GF-D8 (cell line): ENCODE measurements at regions not wholly inside any gene's neighbourhood (a gene's known extent, or its start where the extent isn't known, plus 50 kb on each side); places are given as distances from the start of the nearest gene placed in this dataset.
"Not testable (repeated sequence)": the region's sequence is repeated elsewhere in the genome, so short reads cannot be mapped to it uniquely, and the experiment has no call there.

Source experiments
- DNase-seq: peaks from one replicate; lab custom pipeline; 2025; lab: John Stamatoyannopoulos, UW

GRCh38 chr9:31574006-31574765 is 810.3 kb upstream of the ACO1 start:
- no peak for DNase-seq

DNA sequence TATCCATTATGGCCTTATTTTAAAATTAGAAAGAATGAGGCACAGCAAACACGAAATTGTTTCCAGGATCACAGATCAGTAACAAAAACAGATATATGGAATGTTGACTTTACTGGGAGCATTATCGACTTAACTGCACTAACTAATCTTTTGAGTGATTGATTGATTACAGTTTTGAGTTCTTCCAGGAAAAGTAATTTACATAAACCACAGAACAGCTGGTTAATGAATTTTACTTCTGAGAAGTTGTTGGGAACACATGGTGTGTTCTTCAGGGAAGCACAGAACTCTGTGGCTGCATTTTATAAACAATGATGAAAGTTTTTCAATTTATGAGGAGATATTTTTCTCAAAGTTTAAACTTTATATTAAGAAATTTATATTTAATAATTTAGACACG is 802.4 kb upstream of the ACO1 start:
- DNase-seq: no peak

- DNase-seq: no peak
Measured at GRCh38 chr9:31582561-31582960, 801.9 kb upstream of the ACO1 start.

- no peak for DNase-seq
Measured at GRCh38 chr9:31585158-31585557, 799.3 kb upstream of the ACO1 start.

GRCh38 chr9:31587146-31587545 is 797.3 kb upstream of the ACO1 start:
- no peak for DNase-seq

GRCh38 chr9:31588006-31588405 is 796.4 kb upstream of the ACO1 start:
- DNase-seq: no peak

DNA sequence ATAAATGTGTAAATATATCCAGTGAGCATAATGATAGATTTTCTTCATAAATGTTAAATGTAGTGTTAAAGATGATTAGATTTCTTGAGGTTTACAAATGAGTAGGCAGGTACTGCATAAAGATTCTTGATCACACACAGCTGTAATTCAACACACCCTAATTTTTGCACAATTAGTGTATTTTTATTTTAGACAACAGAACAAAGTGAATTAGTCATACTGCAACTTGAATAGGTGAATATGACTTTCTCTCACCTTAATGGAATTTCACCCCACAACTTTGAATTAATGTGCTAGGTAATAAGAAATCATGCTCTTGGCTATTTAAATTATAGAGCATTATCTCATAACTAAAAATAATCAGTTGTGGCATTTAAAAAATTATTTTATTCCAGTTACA is 795.7 kb upstream of the ACO1 start:
- DNase-seq: no peak

DNA sequence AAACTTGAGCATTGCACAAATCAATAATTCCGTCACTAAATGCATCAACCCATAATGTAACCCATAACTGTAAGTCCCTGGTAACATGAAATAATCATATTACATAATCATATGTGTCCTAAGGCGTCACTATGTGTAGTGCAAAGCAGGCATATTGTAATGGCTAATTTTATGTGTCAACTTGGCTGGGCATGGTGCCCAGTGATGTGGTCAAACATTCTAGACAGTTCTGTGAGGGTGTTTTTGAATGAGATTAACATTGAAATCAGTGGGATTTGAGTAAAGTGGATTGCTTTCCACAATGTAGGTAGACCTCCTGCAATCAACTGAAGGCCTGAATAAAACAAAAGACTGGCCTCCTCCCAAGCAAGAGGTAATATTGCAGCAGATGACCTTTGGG is 794.4 kb upstream of the ACO1 start:
- DNase-seq: no peak

DNA sequence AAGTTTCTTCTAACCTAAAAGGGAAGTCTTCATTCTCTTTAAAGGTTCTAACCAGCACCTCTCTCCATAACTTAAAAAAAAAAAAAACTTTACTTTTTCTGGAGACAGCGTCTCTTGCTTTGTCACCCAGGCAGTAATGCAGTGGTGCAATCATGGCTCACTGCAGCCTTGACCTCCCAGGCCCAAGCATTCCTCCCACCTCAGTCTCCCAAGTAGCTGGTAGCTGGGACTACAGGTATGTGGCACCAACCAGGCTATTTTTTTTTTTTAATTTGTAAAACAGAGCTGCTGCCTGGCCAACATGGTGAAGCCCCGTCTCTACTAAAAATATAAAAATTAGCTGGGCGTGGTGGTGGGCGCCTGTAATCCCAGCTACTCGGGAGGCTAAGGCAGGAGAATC is 787.4 kb upstream of the ACO1 start:
- DNase-seq: not testable (repeated sequence)

DNA sequence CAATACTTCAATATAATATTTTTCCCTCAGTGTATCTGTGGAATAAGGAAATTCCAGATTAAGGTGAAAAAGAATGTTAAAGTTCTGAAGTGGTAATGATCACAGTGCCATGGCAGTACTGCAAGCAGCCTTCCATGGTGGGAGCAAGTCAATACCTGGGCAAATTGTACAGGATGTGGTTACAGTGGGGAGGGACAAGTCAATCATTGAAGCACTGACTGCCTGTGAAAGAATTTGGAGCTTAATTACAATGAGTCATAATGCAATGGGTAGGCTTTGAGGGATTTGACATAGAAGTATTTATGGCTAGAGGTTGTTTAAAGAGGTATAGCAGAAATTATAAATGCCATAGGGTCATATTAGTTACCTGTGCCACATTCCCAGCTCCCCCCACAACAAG is 786.5 kb upstream of the ACO1 start:
- no peak for DNase-seq

DNA sequence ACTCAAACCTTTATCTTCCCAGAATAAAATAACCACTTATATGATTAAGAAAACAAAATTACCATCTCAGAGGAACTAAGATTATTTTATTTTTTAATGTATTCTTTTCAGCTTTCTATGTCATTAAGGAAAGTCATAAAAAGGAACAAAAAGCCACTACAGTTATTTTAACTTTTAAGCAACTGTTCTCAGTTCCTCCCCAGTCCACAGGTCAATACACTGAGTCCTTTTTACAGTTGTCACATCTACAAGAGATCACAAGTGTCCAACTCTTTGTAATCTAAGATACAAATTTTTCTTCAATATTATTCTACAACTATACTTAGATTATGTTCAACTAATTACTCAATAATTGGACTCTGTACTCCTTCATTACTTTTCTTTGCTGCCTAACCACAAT is 782.8 kb upstream of the ACO1 start:
- DNase-seq: no peak

DNA sequence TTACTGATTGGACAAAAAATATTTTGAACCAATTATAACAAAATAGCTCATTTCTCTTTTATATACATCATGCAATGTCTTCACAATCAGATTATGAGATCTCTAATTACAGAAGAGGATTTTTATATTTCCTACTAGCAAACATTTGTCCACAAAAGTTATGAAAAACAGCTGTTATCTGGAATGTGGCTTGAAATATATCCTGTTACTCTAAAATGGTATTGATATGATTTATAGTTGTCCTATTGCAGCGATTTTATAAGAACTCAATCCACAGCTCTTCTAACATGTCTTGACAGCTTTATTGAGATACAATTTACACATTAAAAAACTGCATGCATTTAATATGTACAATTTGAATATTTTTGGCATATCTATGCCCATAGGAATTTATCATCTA is 779.9 kb upstream of the ACO1 start:
- no peak for DNase-seq

- DNase-seq: no peak
Measured at GRCh38 chr9:31605164-31605563, 779.3 kb upstream of the ACO1 start.

DNA sequence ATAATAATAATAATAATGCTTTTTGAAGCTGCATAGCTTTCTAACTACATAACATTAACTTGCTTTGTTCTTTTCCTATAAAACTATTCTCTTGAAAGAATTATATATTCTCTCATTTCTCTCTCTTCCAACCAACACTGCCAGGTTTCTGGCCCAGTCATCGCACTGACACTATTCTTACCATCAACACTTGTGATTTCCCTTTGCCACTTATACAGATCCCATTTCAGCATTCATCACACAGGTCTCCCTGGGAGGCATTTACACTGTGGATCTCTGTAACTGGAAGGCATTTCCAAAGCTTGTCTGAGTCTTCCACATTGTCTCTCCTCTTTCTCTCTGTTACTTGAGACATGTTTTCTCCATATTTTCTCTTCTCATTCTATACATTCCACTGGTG is 777.8 kb upstream of the ACO1 start:
- DNase-seq: no peak

DNA sequence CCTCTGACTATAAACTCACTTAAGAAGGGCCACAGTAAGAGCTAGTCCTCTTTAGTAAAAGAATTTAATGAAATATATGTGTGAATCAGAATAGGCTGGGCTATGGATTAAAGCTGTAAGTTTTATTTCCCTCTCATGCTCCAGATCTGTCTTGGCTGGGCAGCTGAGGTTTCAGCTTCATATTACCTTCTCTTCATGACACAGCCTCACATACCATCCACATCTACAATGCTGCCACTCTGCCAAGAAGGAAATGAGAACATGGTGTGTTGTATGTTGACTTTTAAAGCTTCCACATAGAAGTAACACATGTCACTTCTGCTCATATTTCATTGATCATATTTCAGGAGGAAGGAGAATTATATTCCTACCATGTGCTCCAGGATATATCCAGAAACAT is 776.0 kb upstream of the ACO1 start:
- DNase-seq: no peak

DNA sequence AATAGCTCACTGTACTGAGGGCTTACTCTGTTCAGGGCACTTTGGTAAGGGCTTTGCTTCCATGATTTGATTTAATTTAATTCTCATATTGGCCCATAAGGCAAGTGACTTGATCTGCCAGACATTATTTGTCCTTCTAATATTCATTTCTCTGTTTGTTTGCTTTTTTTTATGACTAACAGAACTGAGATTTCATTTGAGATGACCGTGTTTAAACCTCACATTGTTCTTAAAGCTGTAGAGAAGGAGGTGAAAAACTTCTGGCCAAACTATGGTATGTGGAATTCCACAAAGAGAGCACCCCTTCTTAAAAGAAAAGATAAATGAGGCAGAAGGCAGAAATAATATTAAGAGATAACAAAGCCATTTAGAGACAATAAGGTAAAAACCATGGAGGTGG is 775.6 kb upstream of the ACO1 start:
- DNase-seq: no peak

DNA sequence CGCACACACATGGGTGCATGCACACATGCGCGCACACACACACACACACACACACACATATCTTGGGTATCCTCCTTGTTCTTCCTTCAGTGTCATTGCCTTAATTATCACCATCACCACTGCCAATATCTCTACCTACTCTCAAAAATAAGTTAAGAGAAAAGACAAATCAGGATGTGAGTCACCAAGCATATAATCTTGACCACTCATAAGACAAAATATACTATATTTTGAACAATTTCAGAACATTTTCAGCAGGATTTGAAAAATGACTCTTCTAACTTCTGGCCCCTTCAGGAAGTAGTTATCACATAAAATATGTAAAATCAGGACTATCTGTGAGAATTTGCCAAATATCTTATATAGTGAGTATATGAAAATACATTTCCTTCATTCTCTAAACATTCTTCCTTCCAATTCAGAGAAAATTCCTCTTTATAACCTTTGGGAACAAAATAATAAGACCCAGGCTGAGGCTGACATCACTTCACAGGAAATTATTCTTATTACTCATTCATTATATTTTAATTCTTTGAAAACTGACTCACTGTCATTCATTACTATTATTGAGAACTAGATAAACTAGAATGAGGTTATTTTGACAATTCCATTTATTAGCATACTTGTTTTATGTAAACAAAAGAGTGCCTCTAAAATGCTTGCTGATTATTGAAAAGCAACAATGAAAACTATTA is 772.0 kb upstream of the ACO1 start:
- DNase-seq: no peak

- DNase-seq: no peak
Measured at GRCh38 chr9:31615966-31616365, 768.5 kb upstream of the ACO1 start.

DNA sequence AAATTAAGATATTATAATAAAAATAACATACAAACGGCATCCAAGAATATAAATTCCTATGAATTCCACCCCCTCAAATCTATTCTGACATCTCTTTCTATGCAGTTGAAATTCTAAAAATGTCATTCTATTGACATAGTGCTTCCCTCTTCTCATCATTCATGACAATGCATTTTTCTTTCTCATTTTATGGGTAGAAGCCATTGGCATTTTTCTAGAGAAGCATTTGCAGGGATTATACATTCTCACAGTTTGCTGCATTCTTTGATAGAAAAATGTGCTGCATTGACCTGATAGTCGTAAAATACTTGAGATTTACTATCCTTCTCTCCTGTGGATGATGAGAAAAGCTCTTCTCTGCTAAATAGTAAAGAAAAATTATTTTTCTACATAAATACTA is 760.9 kb upstream of the ACO1 start:
- no peak for DNase-seq

GRCh38 chr9:31629292-31629691 is 755.2 kb upstream of the ACO1 start:
- no peak for DNase-seq

DNA sequence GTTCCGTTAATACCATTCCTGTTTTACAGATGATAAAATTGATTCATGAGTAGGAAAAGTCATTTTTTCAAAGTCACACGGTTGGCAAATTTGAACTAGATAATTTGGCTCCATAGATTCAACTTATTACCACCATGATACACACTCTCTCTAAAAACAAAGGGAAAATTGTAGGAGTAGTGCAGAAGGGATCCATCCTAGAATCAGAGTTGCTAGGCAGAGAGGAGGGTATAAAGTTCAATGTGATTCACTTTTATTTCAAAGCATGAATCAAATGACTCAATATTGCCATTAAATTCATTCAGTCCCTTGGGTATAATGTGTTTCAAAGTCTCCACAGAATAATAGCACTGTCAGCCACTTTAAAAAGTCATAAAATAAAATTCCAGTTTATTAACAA is 747.2 kb upstream of the ACO1 start:
- no peak for DNase-seq

- no peak for DNase-seq
Measured at GRCh38 chr9:31637861-31638260, 746.6 kb upstream of the ACO1 start.

- DNase-seq: no peak
Measured at GRCh38 chr9:31639451-31639850, 745.0 kb upstream of the ACO1 start.

DNA sequence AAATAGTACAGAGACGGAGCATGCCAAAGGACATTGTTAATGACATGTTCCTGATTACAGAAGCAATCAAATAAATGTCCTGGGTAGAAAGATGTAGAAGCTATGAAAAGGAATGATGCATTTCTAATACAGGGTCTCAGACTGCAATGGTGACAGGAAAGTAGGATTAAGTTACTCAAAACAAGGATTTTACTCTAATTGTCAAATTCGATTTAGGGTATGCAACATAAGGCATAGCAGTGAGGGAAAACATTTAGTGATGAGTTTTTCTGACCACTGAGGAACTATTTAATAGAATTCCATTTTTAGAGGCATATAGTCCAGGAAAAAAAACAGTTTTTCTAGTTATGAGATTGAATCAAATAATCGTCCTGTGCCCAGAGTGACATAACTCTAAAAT is 715.1 kb upstream of the ACO1 start:
- no peak for DNase-seq
